Liver (tissue), 8 donors: ENCODE measurements at regions not wholly inside any gene's neighbourhood (a gene's known extent, or its start where the extent isn't known, plus 50 kb on each side); places are given as distances from the start of the nearest gene placed in this dataset.

Experiments used
- DNase-seq: peaks from one replicate; pipeline ENCODE4 v3.0.0-alpha.2; 2017; ENCODE audit warnings: low spot score
- H3K27ac ChIP-seq, 2 donors: one replicate each; pipeline ENCODE4 v1.7.0; 2013; ENCODE audit warnings: inconsistent platforms in 2 of 2, low read length in 2 of 2, control low read depth in 1 of 2, low read depth in 1 of 2, mild to moderate bottlenecking in 1 of 2
- H3K27me3 ChIP-seq, 4 donors: one replicate each; pipeline versions ENCODE4 v1.6.1 to v1.7.0; 2013; ENCODE audit warnings: low read length in 3 of 4, inconsistent platforms in 1 of 4, mild to moderate bottlenecking in 1 of 4, moderate library complexity in 1 of 4; ENCODE audit not compliant: control insufficient read depth in 4 of 4, insufficient read depth in 4 of 4
- H3K36me3 ChIP-seq, 4 donors: one replicate each; pipeline versions ENCODE4 v1.6.1 to v1.7.0; 2013; ENCODE audit warnings: low read length in 3 of 4, mild to moderate bottlenecking in 3 of 4, low read depth in 1 of 4, moderate library complexity in 1 of 4; ENCODE audit not compliant: control insufficient read depth in 4 of 4, insufficient read depth in 3 of 4
- H3K4me1 ChIP-seq, 4 donors: one replicate each; pipeline versions ENCODE4 v1.6.1 to v1.7.0; 2013; ENCODE audit warnings: low read length in 3 of 4, mild to moderate bottlenecking in 3 of 4, moderate library complexity in 1 of 4; ENCODE audit not compliant: control insufficient read depth in 4 of 4, insufficient read depth in 4 of 4
- H3K4me3 ChIP-seq, 3 donors: one replicate each; pipeline versions ENCODE4 v1.6.1 to v1.7.0; 2013; ENCODE audit warnings: low read length in 3 of 3, control low read depth in 1 of 3, low read depth in 1 of 3, mild to moderate bottlenecking in 1 of 3
- H3K9ac ChIP-seq, 2 donors: one replicate each; pipeline ENCODE4 v1.7.0; 2013; ENCODE audit warnings: low read length in 2 of 2, mild to moderate bottlenecking in 2 of 2, moderate library complexity in 2 of 2, control low read depth in 1 of 2, low read depth in 1 of 2
- H3K9me3 ChIP-seq, 4 donors: one replicate each; pipeline versions ENCODE4 v1.6.1 to v1.7.0; 2013; ENCODE audit warnings: low read length in 3 of 4; ENCODE audit not compliant: control insufficient read depth in 4 of 4
- FOXA1 ChIP-seq: IDR thresholded peaks from 2 replicates; pipeline ENCODE4 v1.6.1; 2016; ENCODE audit warnings: antibody characterized with exemption
- GABPA ChIP-seq, 2 donors: IDR thresholded peaks in 1 of 2; conservative IDR thresholded peaks in 1 of 2; 2 replicates each; pipeline ENCODE4 v1.6.1; 2016; ENCODE audit warnings: antibody characterized with exemption in 2 of 2, mild to moderate bottlenecking in 1 of 2, moderate library complexity in 1 of 2
- HNF4G ChIP-seq: IDR thresholded peaks from 2 replicates; pipeline ENCODE4 v1.6.1; 2016; ENCODE audit warnings: antibody characterized with exemption
- JUND ChIP-seq, 2 donors: IDR thresholded peaks; 2 replicates each; pipeline ENCODE4 v1.6.1; 2016; ENCODE audit warnings: antibody characterized with exemption in 2 of 2
- MAX ChIP-seq: IDR thresholded peaks from 2 replicates; pipeline ENCODE4 v1.6.1; 2016; ENCODE audit warnings: antibody characterized with exemption
- NR2F2 ChIP-seq: IDR thresholded peaks from 2 replicates; pipeline ENCODE4 v1.6.1; 2016; ENCODE audit warnings: antibody characterized with exemption
- RXRA ChIP-seq, 2 donors: IDR thresholded peaks; 2 replicates each; pipeline ENCODE4 v1.6.1; 2017 to 2018; ENCODE audit warnings: antibody characterized with exemption in 2 of 2, mild to moderate bottlenecking in 1 of 2
- SP1 ChIP-seq: IDR thresholded peaks from 2 replicates; pipeline ENCODE4 v1.6.1; 2018; ENCODE audit warnings: antibody characterized with exemption, mild to moderate bottlenecking
- TAF1 ChIP-seq: conservative IDR thresholded peaks from 2 replicates; pipeline ENCODE4 v1.6.1; 2016; ENCODE audit warnings: antibody characterized with exemption, mild to moderate bottlenecking
- YY1 ChIP-seq: IDR thresholded peaks from 2 replicates; pipeline ENCODE4 v1.6.1; 2016; ENCODE audit warnings: antibody characterized with exemption, mild to moderate bottlenecking
- ZBTB33 ChIP-seq: IDR thresholded peaks from 2 replicates; pipeline ENCODE4 v1.6.1; 2016; ENCODE audit warnings: antibody characterized with exemption
- WGBS: extraction: QIAGEN DNeasy Blood & Tissue Kit; methylation state at CpG from one replicate; pipeline ENCODE4 v1.1.7; 2013; 5-methylcytosine and 5-hydroxymethylcytosine counted together
- TF ChIP-seq, protein P1 (sequence below): fragments of 150-350 bp; IDR thresholded peaks from 2 replicates; pipeline ENCODE4 v1.5.1; 2017; ENCODE audit warnings: improper control_type of control experiment, low read depth, low read length; ENCODE audit not compliant: missing input control
- TF ChIP-seq, protein P2 (sequence below): IDR thresholded peaks from 2 replicates; pipeline ENCODE4 v1.6.1; 2016; ENCODE audit warnings: antibody characterized with exemption, mild to moderate bottlenecking
- TF ChIP-seq, protein P3 (sequence below): IDR thresholded peaks from 2 replicates; pipeline ENCODE4 v1.6.1; 2016; ENCODE audit warnings: antibody characterized with exemption
- donor health status: healthy.
- donor health status: healthy.
- donor health status: healthy.
- donor health status: healthy.
- donor health status: healthy.

DNA sequence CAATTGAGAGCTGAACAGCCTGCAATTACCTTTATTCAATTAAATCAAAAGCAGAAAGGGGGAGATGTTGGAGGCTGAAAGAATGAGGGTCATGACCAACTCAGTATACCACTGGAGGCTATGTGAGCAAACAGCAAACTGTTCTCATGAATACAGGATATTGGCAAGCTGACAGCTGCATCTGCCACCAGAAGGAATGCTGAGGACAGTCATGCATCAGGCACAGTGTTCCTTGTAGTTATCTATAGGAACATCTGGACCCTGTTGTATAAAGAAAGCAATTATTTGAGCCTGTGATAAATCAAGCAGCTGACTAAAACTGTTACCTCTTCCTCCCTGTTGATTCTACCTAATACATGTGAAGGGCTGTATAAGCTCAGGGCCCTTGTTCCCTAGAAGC, 2064.6 kb downstream of the TP53TG3F start:
- Histone ChIP-seq H3K36me3 (no peaks in the 10 kb centered on the region), H3K9me3 (no peaks in the 10 kb centered on the region), H3K27ac (no peak overlapping the region), H3K4me3 (no peak overlapping the region), H3K27me3 (no peaks in the 10 kb centered on the region), H3K4me1 (no peaks in the 10 kb centered on the region), H3K9ac (no peak overlapping the region)
- TF ChIP-seq ZBTB33 (no peak), SP1 (no peak), MAX (no peak), RXRA (IDR thresholded peaks at IDR 0.05) (no peak), FOXA1 (no peak), TAF1 (no peak), GABPA (IDR thresholded peaks at IDR 0.05 in 1 of 2, conservative IDR thresholded peaks at IDR 0.05 in 1 of 2) (no peak), JUND (IDR thresholded peaks at IDR 0.05) (no peak), YY1 (no peak), HNF4G (no peak), NR2F2 (no peak)
- TF ChIP-seq, protein P1, sequence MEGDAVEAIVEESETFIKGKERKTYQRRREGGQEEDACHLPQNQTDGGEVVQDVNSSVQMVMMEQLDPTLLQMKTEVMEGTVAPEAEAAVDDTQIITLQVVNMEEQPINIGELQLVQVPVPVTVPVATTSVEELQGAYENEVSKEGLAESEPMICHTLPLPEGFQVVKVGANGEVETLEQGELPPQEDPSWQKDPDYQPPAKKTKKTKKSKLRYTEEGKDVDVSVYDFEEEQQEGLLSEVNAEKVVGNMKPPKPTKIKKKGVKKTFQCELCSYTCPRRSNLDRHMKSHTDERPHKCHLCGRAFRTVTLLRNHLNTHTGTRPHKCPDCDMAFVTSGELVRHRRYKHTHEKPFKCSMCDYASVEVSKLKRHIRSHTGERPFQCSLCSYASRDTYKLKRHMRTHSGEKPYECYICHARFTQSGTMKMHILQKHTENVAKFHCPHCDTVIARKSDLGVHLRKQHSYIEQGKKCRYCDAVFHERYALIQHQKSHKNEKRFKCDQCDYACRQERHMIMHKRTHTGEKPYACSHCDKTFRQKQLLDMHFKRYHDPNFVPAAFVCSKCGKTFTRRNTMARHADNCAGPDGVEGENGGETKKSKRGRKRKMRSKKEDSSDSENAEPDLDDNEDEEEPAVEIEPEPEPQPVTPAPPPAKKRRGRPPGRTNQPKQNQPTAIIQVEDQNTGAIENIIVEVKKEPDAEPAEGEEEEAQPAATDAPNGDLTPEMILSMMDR, result no peak
- TF ChIP-seq, protein P2, sequence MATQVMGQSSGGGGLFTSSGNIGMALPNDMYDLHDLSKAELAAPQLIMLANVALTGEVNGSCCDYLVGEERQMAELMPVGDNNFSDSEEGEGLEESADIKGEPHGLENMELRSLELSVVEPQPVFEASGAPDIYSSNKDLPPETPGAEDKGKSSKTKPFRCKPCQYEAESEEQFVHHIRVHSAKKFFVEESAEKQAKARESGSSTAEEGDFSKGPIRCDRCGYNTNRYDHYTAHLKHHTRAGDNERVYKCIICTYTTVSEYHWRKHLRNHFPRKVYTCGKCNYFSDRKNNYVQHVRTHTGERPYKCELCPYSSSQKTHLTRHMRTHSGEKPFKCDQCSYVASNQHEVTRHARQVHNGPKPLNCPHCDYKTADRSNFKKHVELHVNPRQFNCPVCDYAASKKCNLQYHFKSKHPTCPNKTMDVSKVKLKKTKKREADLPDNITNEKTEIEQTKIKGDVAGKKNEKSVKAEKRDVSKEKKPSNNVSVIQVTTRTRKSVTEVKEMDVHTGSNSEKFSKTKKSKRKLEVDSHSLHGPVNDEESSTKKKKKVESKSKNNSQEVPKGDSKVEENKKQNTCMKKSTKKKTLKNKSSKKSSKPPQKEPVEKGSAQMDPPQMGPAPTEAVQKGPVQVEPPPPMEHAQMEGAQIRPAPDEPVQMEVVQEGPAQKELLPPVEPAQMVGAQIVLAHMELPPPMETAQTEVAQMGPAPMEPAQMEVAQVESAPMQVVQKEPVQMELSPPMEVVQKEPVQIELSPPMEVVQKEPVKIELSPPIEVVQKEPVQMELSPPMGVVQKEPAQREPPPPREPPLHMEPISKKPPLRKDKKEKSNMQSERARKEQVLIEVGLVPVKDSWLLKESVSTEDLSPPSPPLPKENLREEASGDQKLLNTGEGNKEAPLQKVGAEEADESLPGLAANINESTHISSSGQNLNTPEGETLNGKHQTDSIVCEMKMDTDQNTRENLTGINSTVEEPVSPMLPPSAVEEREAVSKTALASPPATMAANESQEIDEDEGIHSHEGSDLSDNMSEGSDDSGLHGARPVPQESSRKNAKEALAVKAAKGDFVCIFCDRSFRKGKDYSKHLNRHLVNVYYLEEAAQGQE, result no peak
- TF ChIP-seq, protein P3, sequence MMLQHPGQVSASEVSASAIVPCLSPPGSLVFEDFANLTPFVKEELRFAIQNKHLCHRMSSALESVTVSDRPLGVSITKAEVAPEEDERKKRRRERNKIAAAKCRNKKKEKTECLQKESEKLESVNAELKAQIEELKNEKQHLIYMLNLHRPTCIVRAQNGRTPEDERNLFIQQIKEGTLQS, result no peak
- DNase-seq, result no peak

DNA sequence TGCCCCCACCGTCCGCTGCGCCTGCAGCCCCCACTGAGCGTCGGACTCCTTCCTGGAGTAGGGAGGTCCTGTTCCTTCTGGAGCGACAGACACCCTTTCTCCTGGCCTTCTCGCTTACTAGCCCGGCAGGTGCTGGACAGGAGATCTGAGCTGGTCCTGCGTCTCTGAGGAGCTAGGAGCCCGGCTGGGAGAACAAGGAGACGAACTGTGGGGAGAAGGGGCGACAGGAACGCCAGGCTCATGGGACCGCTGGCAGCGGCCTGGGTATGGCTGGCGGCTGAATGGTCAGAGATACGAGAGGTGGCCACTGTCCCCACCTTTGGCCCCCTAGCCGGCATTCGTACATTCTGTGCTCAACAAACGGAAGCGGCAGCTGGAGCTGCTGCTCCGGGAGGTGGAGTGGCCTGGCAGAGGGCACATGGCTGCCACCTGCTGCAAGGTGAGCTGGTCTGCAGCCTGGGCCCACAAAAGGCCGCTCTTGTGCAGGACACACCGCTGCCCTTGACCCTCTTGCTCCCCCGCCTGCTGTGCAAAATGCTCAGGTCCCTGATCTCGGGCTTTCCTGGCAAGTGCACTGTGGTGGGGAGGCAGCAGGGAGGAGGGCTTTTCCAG, 2066.7 kb downstream of the TP53TG3F start:
- Histone ChIP-seq H3K27me3 (no peaks in the 10 kb centered on the region), H3K9ac (no peak overlapping the region), H3K9me3 (no peaks in the 10 kb centered on the region), H3K27ac (no peak overlapping the region), H3K36me3 (no peaks in the 10 kb centered on the region), H3K4me1 (no peaks in the 10 kb centered on the region), H3K4me3 (no peak overlapping the region)
- DNase-seq, result no peak
- WGBS, result 73% methylated on average over 26 of the region's 26 CpGs
- TF ChIP-seq, protein P3, result no peak
- no peak for TF ChIP-seq RXRA (IDR thresholded peaks at IDR 0.05)
- no peak for TF ChIP-seq FOXA1
- TF ChIP-seq NR2F2, result no peak
- TF ChIP-seq SP1, result no peak
- TF ChIP-seq HNF4G, result no peak
- TF ChIP-seq, protein P2, result no peak
- TF ChIP-seq ZBTB33, result no peak
- TF ChIP-seq, protein P1, result no peak
